PC-9 (cell line): ENCODE measurements at regions not wholly inside any gene's neighbourhood (a gene's known extent, or its start where the extent isn't known, plus 50 kb on each side); places are given as distances from the start of the nearest gene placed in this dataset.

Experiments
- BruUV-seq: library from RNA; stranded (reverse); fragments of 400-500 nt; replicated peaks from 2 replicates; lab custom pipeline; 2021; lab: Mats Ljungman, UMichigan
- CTCF ChIA-PET: fragments of 300-600 bp; sonication (Branson Sonifier 250); formaldehyde crosslinking; loops from one replicate; lab custom pipeline; 2022; ENCODE audit warnings: antibody characterized with exemption; lab: Charles Lee
- POLR2A ChIA-PET: fragments of 300-600 bp; sonication (Branson Sonifier 250); formaldehyde crosslinking; loops from one replicate; lab custom pipeline; 2022; ENCODE audit warnings: antibody characterized with exemption; ENCODE audit not compliant: unreplicated experiment; lab: Charles Lee
- DNase-seq, 2 experiments: peaks; one replicate each; pipeline versions ENCODE4 v3.0.0 to v3.0.0-alpha.2; 2015 to 2022; ENCODE audit warnings: mixed read lengths in 1 of 2
- H2AFZ ChIP-seq: fragments of 200-600 bp; sonication (generic); 2 replicates; pipeline ENCODE4 v1.8.1; 2017; ENCODE audit warnings: antibody characterized with exemption
- H3F3A ChIP-seq: fragments of 200-600 bp; sonication (generic); 2 replicates; pipeline ENCODE4 v1.8.1; 2017; ENCODE audit warnings: antibody characterized with exemption, mild to moderate bottlenecking, low read depth; ENCODE audit not compliant: insufficient read depth
- H3K27ac ChIP-seq: fragments of 200-600 bp; sonication (generic); 2 replicates; pipeline ENCODE4 v1.6.1; 2016; ENCODE audit warnings: mixed run types
- H3K27me3 ChIP-seq: fragments of 200-600 bp; sonication (generic); 2 replicates; pipeline ENCODE4 v1.6.1; 2016; ENCODE audit warnings: low read depth, mixed run types; ENCODE audit not compliant: insufficient read depth
- H3K36me3 ChIP-seq: fragments of 200-600 bp; sonication (generic); 2 replicates; pipeline ENCODE4 v1.6.1; 2016; ENCODE audit warnings: low read depth, mixed run types
- H3K4me1 ChIP-seq: fragments of 200-600 bp; sonication (generic); replicated peaks from 2 replicates; pipeline ENCODE4 v1.6.1; 2016; ENCODE audit warnings: mixed run types; ENCODE audit not compliant: insufficient read depth
- H3K4me2 ChIP-seq: fragments of 200-600 bp; sonication (generic); 2 replicates; pipeline ENCODE4 v1.6.1; 2017; ENCODE audit warnings: mixed run types
- H3K4me3 ChIP-seq: fragments of 200-600 bp; sonication (generic); 2 replicates; pipeline ENCODE4 v1.6.1; 2016; ENCODE audit warnings: mixed run types
- H3K79me2 ChIP-seq: fragments of 200-600 bp; sonication (generic); 2 replicates; pipeline ENCODE4 v1.6.1; 2017; ENCODE audit warnings: low read depth, mixed run types
- H3K9me2 ChIP-seq: fragments of 200-600 bp; sonication (generic); 2 replicates; pipeline ENCODE4 v1.8.1; 2017; ENCODE audit warnings: mild to moderate bottlenecking; ENCODE audit not compliant: insufficient read depth
- H3K9me3 ChIP-seq: fragments of 200-600 bp; sonication (generic); 2 replicates; pipeline ENCODE4 v1.8.1; 2016; ENCODE audit warnings: low read depth; ENCODE audit not compliant: insufficient read depth
- H4K20me1 ChIP-seq: fragments of 200-600 bp; sonication (generic); 2 replicates; pipeline ENCODE4 v1.8.1; 2017; ENCODE audit not compliant: insufficient read depth
- EZH2 ChIP-seq: fragments of 200-600 bp; sonication (generic); IDR thresholded peaks from 2 replicates; pipeline ENCODE4 v1.8.0; 2017; ENCODE audit warnings: antibody characterized with exemption, low read depth
- intact Hi-C: fragments of 100-400 bp; cut with micrococcal nuclease; formaldehyde crosslinking; loops from one replicate; pipeline ENCODE4 v1.10.0; 2022; ENCODE audit not compliant: unreplicated experiment
- TF ChIP-seq, protein P1 (sequence below): fragments of 200-600 bp; sonication (generic); conservative IDR thresholded peaks from 2 replicates; pipeline ENCODE4 v1.6.1; 2017; ENCODE audit warnings: mixed run types, antibody characterized with exemption, mild to moderate bottlenecking, moderate library complexity

DNA sequence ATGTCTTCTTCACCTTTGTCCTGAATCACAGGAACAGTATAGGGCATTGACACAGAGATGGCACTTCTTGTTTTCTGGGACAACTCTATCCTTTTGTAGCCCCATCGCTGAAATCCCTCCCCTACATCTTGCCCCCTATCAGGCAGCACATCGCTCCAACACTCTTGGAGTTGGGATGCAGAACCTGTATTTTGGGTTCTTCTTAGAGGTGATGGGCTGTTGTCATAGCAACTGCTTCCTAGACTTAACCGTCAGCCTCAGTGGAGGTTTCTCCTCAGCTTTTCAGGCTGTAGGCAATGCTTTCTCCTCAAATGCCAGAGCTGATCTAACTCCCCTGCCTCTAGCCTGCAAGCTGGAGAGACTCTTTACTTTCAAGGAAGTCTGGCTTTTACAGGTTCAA lies 99.9 kb upstream of the SPRED2 start:
- CTCF ChIA-PET = interaction anchor here (0.6 kb wide), 1 partner anchor 11 kb away, joined by 3 read pairs; no protein-coding TSS in a partner anchor
- BruUV-seq = no TSS peak
- no peak overlapping the region for H3K27ac ChIP-seq
- peaks cover 12% of the 10 kb centered on the region for H3K4me1 ChIP-seq
- H3K27me3 ChIP-seq = no peaks in the 10 kb centered on the region
- H3K36me3 ChIP-seq = no peaks in the 10 kb centered on the region
- no peaks in the 10 kb centered on the region for H3K9me2 ChIP-seq
- H3F3A ChIP-seq = no peaks in the 10 kb centered on the region
- DNase-seq = no peak
- intact Hi-C loops = no loop called here
- no peak overlapping the region for H3K4me2 ChIP-seq
- TF ChIP-seq EZH2 = no peak
- TF ChIP-seq, protein P1, sequence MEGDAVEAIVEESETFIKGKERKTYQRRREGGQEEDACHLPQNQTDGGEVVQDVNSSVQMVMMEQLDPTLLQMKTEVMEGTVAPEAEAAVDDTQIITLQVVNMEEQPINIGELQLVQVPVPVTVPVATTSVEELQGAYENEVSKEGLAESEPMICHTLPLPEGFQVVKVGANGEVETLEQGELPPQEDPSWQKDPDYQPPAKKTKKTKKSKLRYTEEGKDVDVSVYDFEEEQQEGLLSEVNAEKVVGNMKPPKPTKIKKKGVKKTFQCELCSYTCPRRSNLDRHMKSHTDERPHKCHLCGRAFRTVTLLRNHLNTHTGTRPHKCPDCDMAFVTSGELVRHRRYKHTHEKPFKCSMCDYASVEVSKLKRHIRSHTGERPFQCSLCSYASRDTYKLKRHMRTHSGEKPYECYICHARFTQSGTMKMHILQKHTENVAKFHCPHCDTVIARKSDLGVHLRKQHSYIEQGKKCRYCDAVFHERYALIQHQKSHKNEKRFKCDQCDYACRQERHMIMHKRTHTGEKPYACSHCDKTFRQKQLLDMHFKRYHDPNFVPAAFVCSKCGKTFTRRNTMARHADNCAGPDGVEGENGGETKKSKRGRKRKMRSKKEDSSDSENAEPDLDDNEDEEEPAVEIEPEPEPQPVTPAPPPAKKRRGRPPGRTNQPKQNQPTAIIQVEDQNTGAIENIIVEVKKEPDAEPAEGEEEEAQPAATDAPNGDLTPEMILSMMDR = no peak
- H2AFZ ChIP-seq = no peak overlapping the region
- H4K20me1 ChIP-seq = no peaks in the 10 kb centered on the region
- no peaks in the 10 kb centered on the region for H3K9me3 ChIP-seq
- no peaks in the 10 kb centered on the region for H3K79me2 ChIP-seq
- H3K4me3 ChIP-seq = no peak overlapping the region
- POLR2A ChIA-PET = no interaction called here

DNA sequence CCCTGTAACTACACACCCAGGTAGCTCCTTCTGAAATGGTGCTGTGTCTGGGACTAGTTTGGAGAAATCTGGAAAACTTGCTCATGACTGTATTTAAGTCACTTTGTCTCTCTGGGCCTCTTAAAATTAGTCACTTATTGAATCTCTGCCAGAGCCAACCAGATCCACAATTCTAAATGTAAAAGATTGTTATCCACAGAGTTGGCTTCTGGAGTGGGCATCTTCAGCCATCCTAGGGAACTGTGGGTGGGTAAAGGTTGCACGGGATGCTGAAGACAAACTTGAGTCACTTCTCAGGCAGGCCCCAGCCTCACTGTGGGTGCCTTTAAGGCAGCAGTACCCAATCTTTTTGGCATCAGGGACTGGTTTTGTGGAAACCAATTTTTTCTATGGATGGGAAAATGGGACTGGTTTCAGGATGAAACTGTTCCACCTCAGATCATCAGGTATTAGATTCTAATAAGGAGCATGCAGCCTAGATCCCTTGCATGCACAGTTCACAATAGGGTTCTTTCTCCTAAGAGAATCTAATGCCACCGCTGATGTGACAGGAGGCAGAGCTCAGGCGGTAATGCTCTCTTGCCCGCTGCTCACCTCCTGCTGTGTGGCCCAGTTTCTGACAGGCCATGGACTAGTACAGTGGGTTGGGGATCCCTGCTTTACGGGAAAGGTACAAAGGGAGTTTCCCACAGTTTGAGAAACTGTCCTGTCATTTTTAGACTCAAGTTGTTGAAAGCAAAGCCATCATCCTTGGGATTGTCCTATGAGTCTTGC lies 98.3 kb upstream of the SPRED2 start:
- ChIA-PET CTCF (no interaction called here), POLR2A (interaction anchor here (0.9 kb wide), 1 partner anchor 430 kb away, joined by 5 read pairs; no protein-coding TSS in a partner anchor)
- DNase-seq = no peak
- H3K27me3 ChIP-seq = no peaks in the 10 kb centered on the region
- no peaks in the 10 kb centered on the region for H4K20me1 ChIP-seq
- H3K4me2 ChIP-seq = no peak overlapping the region
- TF ChIP-seq, protein P1 = no peak
- no peak for TF ChIP-seq EZH2
- H3K4me1 ChIP-seq = peaks cover 12% of the 10 kb centered on the region
- no peaks in the 10 kb centered on the region for H3K36me3 ChIP-seq
- no peaks in the 10 kb centered on the region for H3K9me2 ChIP-seq
- H2AFZ ChIP-seq = no peak overlapping the region
- no peaks in the 10 kb centered on the region for H3K9me3 ChIP-seq
- H3F3A ChIP-seq = no peaks in the 10 kb centered on the region
- H3K4me3 ChIP-seq = no peak overlapping the region
- no peaks in the 10 kb centered on the region for H3K79me2 ChIP-seq
- H3K27ac ChIP-seq = no peak overlapping the region
- BruUV-seq = no TSS peak
- intact Hi-C loops = no loop called here

DNA sequence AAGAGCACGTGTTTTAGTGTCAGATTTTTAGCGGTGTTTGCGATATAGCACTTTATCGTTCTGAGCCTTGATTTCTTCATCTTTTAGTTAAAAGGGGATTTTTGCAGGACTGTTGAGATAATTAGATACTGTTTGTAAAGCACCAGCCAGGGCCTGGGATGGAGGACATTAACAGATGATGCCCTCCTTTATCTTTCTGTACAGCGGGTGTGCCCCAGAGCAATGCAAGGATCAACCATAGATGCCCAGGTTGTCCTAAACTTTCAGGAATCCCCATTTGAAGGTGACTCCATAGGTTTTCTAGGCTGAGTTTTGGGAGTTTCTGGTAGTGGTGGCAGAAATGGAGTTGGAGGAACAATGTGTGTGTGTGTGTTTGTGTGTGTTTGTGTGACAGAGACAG lies 97.0 kb upstream of the SPRED2 start:
- no peaks in the 10 kb centered on the region for H3K79me2 ChIP-seq
- intact Hi-C loops = no loop called here
- no peak overlapping the region for H3K27ac ChIP-seq
- H2AFZ ChIP-seq = no peak overlapping the region
- ChIA-PET POLR2A (no interaction called here), CTCF (no interaction called here)
- no peak overlapping the region for H3K4me3 ChIP-seq
- no peak for DNase-seq
- no peaks in the 10 kb centered on the region for H3K36me3 ChIP-seq
- H4K20me1 ChIP-seq = no peaks in the 10 kb centered on the region
- no peak for TF ChIP-seq EZH2
- TF ChIP-seq, protein P1 = no peak
- no TSS peak for BruUV-seq
- no peak overlapping the region for H3K4me2 ChIP-seq
- no peaks in the 10 kb centered on the region for H3K27me3 ChIP-seq
- H3K9me2 ChIP-seq = no peaks in the 10 kb centered on the region
- H3K4me1 ChIP-seq = peaks cover 12% of the 10 kb centered on the region
- no peaks in the 10 kb centered on the region for H3F3A ChIP-seq
- H3K9me3 ChIP-seq = no peaks in the 10 kb centered on the region
